GM18517 (cell line): ENCODE measurements at regions not wholly inside any gene's neighbourhood (a gene's known extent, or its start where the extent isn't known, plus 50 kb on each side); places are given as distances from the start of the nearest gene placed in this dataset.
"Not testable (repeated sequence)": the region's sequence is repeated elsewhere in the genome, so short reads cannot be mapped to it uniquely, and the experiment has no call there.

ENCODE experiments used
- ATAC-seq: cut with Tn5 transposase; IDR thresholded peaks from one replicate; pipeline ENCODE4 v1.9.1; 2021; ENCODE audit warnings: mild to moderate bottlenecking, moderate library complexity; ENCODE audit not compliant: unreplicated experiment

GRCh38 chr3:5465183-5465582 is 277.7 kb downstream of the EDEM1 start:
- no peak for ATAC-seq

GRCh38 chr3:5466065-5466464 is 278.6 kb downstream of the EDEM1 start:
- no peak for ATAC-seq

- no peak for ATAC-seq
These were observed 279.2 kb downstream of the EDEM1 start for GRCh38 chr3:5466717-5467116.

- no peak for ATAC-seq
These were observed 286.0 kb downstream of the EDEM1 start for GRCh38 chr3:5473471-5473870.

- no peak for ATAC-seq
These were observed 288.9 kb downstream of the EDEM1 start for GRCh38 chr3:5476403-5476802.

- no peak for ATAC-seq
These were observed 291.8 kb downstream of the EDEM1 start for GRCh38 chr3:5479229-5479799.

- no peak for ATAC-seq
These were observed 292.7 kb downstream of the EDEM1 start for GRCh38 chr3:5480190-5480589.

GRCh38 chr3:5485427-5485826 is 297.9 kb downstream of the EDEM1 start:
- no peak for ATAC-seq

GRCh38 chr3:5488771-5489170 is 301.3 kb downstream of the EDEM1 start:
- no peak for ATAC-seq

- no peak for ATAC-seq
These were observed 302.0 kb downstream of the EDEM1 start for GRCh38 chr3:5489536-5489935.

- ATAC-seq: no peak
These were observed 307.5 kb downstream of the EDEM1 start for GRCh38 chr3:5494905-5495519.

GRCh38 chr3:5497497-5497896 is 310.0 kb downstream of the EDEM1 start:
- no peak for ATAC-seq

- ATAC-seq: peak; percentile 46
These were observed 311.5 kb downstream of the EDEM1 start for GRCh38 chr3:5498981-5499380.

GRCh38 chr3:5499404-5499803 is 311.9 kb downstream of the EDEM1 start:
- peak; percentile 90 for ATAC-seq

- ATAC-seq: no peak
These were observed 315.6 kb downstream of the EDEM1 start for GRCh38 chr3:5503136-5503535.

GRCh38 chr3:5504135-5504534 is 316.6 kb downstream of the EDEM1 start:
- ATAC-seq: no peak

- no peak for ATAC-seq
These were observed 317.7 kb downstream of the EDEM1 start for GRCh38 chr3:5505163-5505562.

- ATAC-seq: no peak
These were observed 318.5 kb downstream of the EDEM1 start for GRCh38 chr3:5505997-5506396.

GRCh38 chr3:5508860-5509259 is 321.4 kb downstream of the EDEM1 start:
- ATAC-seq: not testable (repeated sequence)

GRCh38 chr3:5510300-5510699 is 322.8 kb downstream of the EDEM1 start:
- no peak for ATAC-seq

GRCh38 chr3:5517921-5518320 is 330.4 kb downstream of the EDEM1 start:
- ATAC-seq: no peak

GRCh38 chr3:5520237-5520636 is 332.7 kb downstream of the EDEM1 start:
- no peak for ATAC-seq

GRCh38 chr3:5523125-5523524 is 335.6 kb downstream of the EDEM1 start:
- ATAC-seq: no peak
